ENCODE measurements at regions not wholly inside any gene's neighbourhood (a gene's known extent, or its start where the extent isn't known, plus 50 kb on each side); places are given as distances from the start of the nearest gene placed in this dataset.

GRCh38 chr3:25091934-25092333, 336.1 kb upstream of the RARB start:
- TF ChIP-seq CTCF (IDR thresholded peaks at IDR 0.05; ENCODE audit: insufficient read depth, low read length) = no peak
- no peak for TF ChIP-seq POLR2AphosphoS5 (IDR thresholded peaks at IDR 0.05; ENCODE audit: low read depth)
